Fibroblast of the aortic adventitia (primary cell): ENCODE measurements at regions not wholly inside any gene's neighbourhood (a gene's known extent, or its start where the extent isn't known, plus 50 kb on each side); places are given as distances from the start of the nearest gene placed in this dataset. TPM values are rescaled to one million over a fixed set of nuclear protein-coding genes. Genes with fewer than 3 reads are reported as not detected.

Experiments used
- DNase-seq: peaks from one replicate; pipeline ENCODE4 v3.0.0-alpha.2; 2010; ENCODE audit warnings: low read depth
- H3K4me3 ChIP-seq: 2 replicates; pipeline ENCODE4 v1.5.1; 2011; ENCODE audit warnings: low read depth, mild to moderate bottlenecking, control low read depth, low read length, moderate library complexity
- small RNA-seq: library from RNA; depleted of rRNA; stranded (forward); fragments of <200 nt; gene quantifications from one replicate; pipeline ENCODE3, GENCODE V24; 2012
- TF ChIP-seq, protein P1 (sequence below): IDR thresholded peaks from 2 replicates; pipeline ENCODE4 v1.5.1; 2011; ENCODE audit warnings: mild to moderate bottlenecking, low read length, control low read depth, inconsistent platforms; ENCODE audit not compliant: insufficient read depth

GRCh38 chr22:47225080-47225930 lies 462.9 kb downstream of the TBC1D22A start:
- TF ChIP-seq, protein P1, sequence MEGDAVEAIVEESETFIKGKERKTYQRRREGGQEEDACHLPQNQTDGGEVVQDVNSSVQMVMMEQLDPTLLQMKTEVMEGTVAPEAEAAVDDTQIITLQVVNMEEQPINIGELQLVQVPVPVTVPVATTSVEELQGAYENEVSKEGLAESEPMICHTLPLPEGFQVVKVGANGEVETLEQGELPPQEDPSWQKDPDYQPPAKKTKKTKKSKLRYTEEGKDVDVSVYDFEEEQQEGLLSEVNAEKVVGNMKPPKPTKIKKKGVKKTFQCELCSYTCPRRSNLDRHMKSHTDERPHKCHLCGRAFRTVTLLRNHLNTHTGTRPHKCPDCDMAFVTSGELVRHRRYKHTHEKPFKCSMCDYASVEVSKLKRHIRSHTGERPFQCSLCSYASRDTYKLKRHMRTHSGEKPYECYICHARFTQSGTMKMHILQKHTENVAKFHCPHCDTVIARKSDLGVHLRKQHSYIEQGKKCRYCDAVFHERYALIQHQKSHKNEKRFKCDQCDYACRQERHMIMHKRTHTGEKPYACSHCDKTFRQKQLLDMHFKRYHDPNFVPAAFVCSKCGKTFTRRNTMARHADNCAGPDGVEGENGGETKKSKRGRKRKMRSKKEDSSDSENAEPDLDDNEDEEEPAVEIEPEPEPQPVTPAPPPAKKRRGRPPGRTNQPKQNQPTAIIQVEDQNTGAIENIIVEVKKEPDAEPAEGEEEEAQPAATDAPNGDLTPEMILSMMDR = no peak
- no peak overlapping the region for H3K4me3 ChIP-seq
- DNase-seq = no peak

Small RNA genes lying in the stretch of these regions (small RNA-seq; reads per million reads assigned to genes)
- not detected for gene MIR3201
- not detected for gene MIR3667
- not detected for gene MIR4535
